Fibroblast of lung (primary cell): ENCODE measurements at regions not wholly inside any gene's neighbourhood (a gene's known extent, or its start where the extent isn't known, plus 50 kb on each side); places are given as distances from the start of the nearest gene placed in this dataset.

Source experiments
- DNase-seq, 2 donors: peaks; one replicate each; pipeline versions ENCODE4 v3.0.0 to v3.0.0-alpha.2; 2010; ENCODE audit warnings: low read depth in 2 of 2
- H2AFZ ChIP-seq: 2 replicates; pipeline ENCODE4 v1.5.1; 2012; ENCODE audit warnings: low read length, control low read depth, inconsistent platforms
- H3K27ac ChIP-seq: 2 replicates; pipeline ENCODE4 v1.5.1; 2011; ENCODE audit warnings: low read length, control low read depth; ENCODE audit not compliant: insufficient read depth
- H3K27me3 ChIP-seq: 2 replicates; pipeline ENCODE4 v1.5.1; 2011; ENCODE audit warnings: mild to moderate bottlenecking, low read length; ENCODE audit not compliant: control insufficient read depth, insufficient read depth
- H3K36me3 ChIP-seq: 2 replicates; pipeline ENCODE4 v1.5.1; 2011; ENCODE audit warnings: low read length; ENCODE audit not compliant: control insufficient read depth, insufficient read depth
- H3K4me1 ChIP-seq: 2 replicates; pipeline ENCODE4 v1.5.1; 2011; ENCODE audit warnings: low read length; ENCODE audit not compliant: control insufficient read depth, insufficient read depth; ENCODE audit errors: extremely low read depth
- H3K4me2 ChIP-seq: 2 replicates; pipeline ENCODE4 v1.5.1; 2011; ENCODE audit warnings: low read length, control low read depth; ENCODE audit not compliant: insufficient read depth; ENCODE audit errors: extremely low read depth
- H3K4me3 ChIP-seq, 4 experiments: fragments of 200-600 bp in 1 of 4; sonication (generic) in 1 of 4; replicated peaks in 1 of 4; 2 replicates each; pipeline ENCODE4 v1.5.1; 2011 to 2016; ENCODE audit warnings: low read length in 4 of 4, low read depth in 3 of 4, mild to moderate bottlenecking in 3 of 4, control low read depth in 2 of 4, inconsistent platforms in 1 of 4, mixed read lengths in 1 of 4; ENCODE audit not compliant: insufficient read depth in 1 of 4; ENCODE audit errors: control extremely low read depth in 1 of 4
- H3K79me2 ChIP-seq: 2 replicates; pipeline ENCODE4 v1.5.1; 2012; ENCODE audit warnings: mild to moderate bottlenecking, low read length, inconsistent platforms; ENCODE audit not compliant: control insufficient read depth, insufficient read depth
- H3K9ac ChIP-seq: 2 replicates; pipeline ENCODE4 v1.5.1; 2011; ENCODE audit warnings: mild to moderate bottlenecking, low read length, control low read depth; ENCODE audit not compliant: insufficient read depth
- H3K9me3 ChIP-seq: 2 replicates; pipeline ENCODE4 v1.5.1; 2012; ENCODE audit warnings: low read depth, low read length; ENCODE audit not compliant: control insufficient read depth, insufficient read depth
- H4K20me1 ChIP-seq: 2 replicates; pipeline ENCODE4 v1.5.1; 2011; ENCODE audit warnings: low read length; ENCODE audit not compliant: control insufficient read depth, insufficient read depth; ENCODE audit errors: extremely low read depth
- CTCF ChIP-seq, 2 donors: IDR thresholded peaks in 1 of 2; conservative IDR thresholded peaks in 1 of 2; 1 replicate in 1 of 2; 2 replicates in 1 of 2; pipeline ENCODE4 v1.5.1; 2011 to 2012; ENCODE audit warnings: low read length in 2 of 2, control low read depth in 1 of 2, inconsistent platforms in 1 of 2, low read depth in 1 of 2, mild to moderate bottlenecking in 1 of 2
- EZH2 ChIP-seq: IDR thresholded peaks from 2 replicates; pipeline ENCODE4 v1.5.1; 2012; ENCODE audit warnings: low read length, control low read depth, mild to moderate bottlenecking; ENCODE audit errors: missing control alignments

- H3K27me3 ChIP-seq: peaks cover 7% of the 10 kb centered on the region
- TF ChIP-seq CTCF (conservative IDR thresholded peaks at IDR 0.05 in 1 of 2, IDR thresholded peaks at IDR 0.05 in 1 of 2; ENCODE audit: low read depth in 1 of 2, low read length in 2 of 2) (no peak), EZH2 (no peak)
These were observed 80.2 kb upstream of the ZBTB40 start for GRCh38 chr1:22371408-22371807.

GRCh38 chr1:22373252-22373651 lies 78.4 kb upstream of the ZBTB40 start:
- no peak overlapping the region for H3K27ac ChIP-seq
- H2AFZ ChIP-seq: no peak overlapping the region
- H3K27me3 ChIP-seq: peaks cover 5% of the 10 kb centered on the region
- no peaks in the 10 kb centered on the region for H3K79me2 ChIP-seq
- H4K20me1 ChIP-seq: no peaks in the 10 kb centered on the region
- H3K4me2 ChIP-seq: no peak overlapping the region
- no peak for DNase-seq
- no peak for TF ChIP-seq EZH2
- no peak for TF ChIP-seq CTCF (conservative IDR thresholded peaks at IDR 0.05 in 1 of 2, IDR thresholded peaks at IDR 0.05 in 1 of 2; ENCODE audit: low read depth in 1 of 2, low read length in 2 of 2)
- no peaks in the 10 kb centered on the region for H3K9me3 ChIP-seq
- H3K36me3 ChIP-seq: no peaks in the 10 kb centered on the region
- no peak overlapping the region for H3K4me3 ChIP-seq
- H3K9ac ChIP-seq: no peak overlapping the region
- H3K4me1 ChIP-seq: no peaks in the 10 kb centered on the region

More at GRCh38 chr1:22371408-22371807, 80.2 kb upstream of the ZBTB40 start:
- H3K36me3 ChIP-seq: no peaks in the 10 kb centered on the region
- no peak for DNase-seq
- H3K4me1 ChIP-seq: no peaks in the 10 kb centered on the region
- H2AFZ ChIP-seq: no peak overlapping the region
- no peaks in the 10 kb centered on the region for H3K9me3 ChIP-seq
- H3K4me3 ChIP-seq: no peak overlapping the region
- H3K9ac ChIP-seq: no peak overlapping the region
- no peak overlapping the region for H3K4me2 ChIP-seq
- no peak overlapping the region for H3K27ac ChIP-seq
- H4K20me1 ChIP-seq: no peaks in the 10 kb centered on the region
- H3K79me2 ChIP-seq: no peaks in the 10 kb centered on the region

GRCh38 chr1:22374001-22374400 lies 77.7 kb upstream of the ZBTB40 start:
- no peak for DNase-seq
- H3K4me3 ChIP-seq: no peak overlapping the region
- H3K27ac ChIP-seq: no peak overlapping the region
- no peaks in the 10 kb centered on the region for H3K4me1 ChIP-seq
- H3K9me3 ChIP-seq: no peaks in the 10 kb centered on the region
- no peak overlapping the region for H3K9ac ChIP-seq
- no peaks in the 10 kb centered on the region for H4K20me1 ChIP-seq
- H3K79me2 ChIP-seq: no peaks in the 10 kb centered on the region
- H3K4me2 ChIP-seq: no peak overlapping the region
- peaks cover 2% of the 10 kb centered on the region for H3K27me3 ChIP-seq
- H3K36me3 ChIP-seq: no peaks in the 10 kb centered on the region
- no peak for TF ChIP-seq CTCF (conservative IDR thresholded peaks at IDR 0.05 in 1 of 2, IDR thresholded peaks at IDR 0.05 in 1 of 2; ENCODE audit: low read depth in 1 of 2, low read length in 2 of 2)
- TF ChIP-seq EZH2: no peak
- no peak overlapping the region for H2AFZ ChIP-seq
